EL (cell line): ENCODE measurements at regions not wholly inside any gene's neighbourhood (a gene's known extent, or its start where the extent isn't known, plus 50 kb on each side); places are given as distances from the start of the nearest gene placed in this dataset.

ENCODE experiments used
- DNase-seq: peaks from one replicate; pipeline ENCODE4 v3.0.0-alpha.2; 2016

GRCh38 chr3:182092662-182093262, 381.0 kb downstream of the SOX2 start:
- no peak for DNase-seq

DNA sequence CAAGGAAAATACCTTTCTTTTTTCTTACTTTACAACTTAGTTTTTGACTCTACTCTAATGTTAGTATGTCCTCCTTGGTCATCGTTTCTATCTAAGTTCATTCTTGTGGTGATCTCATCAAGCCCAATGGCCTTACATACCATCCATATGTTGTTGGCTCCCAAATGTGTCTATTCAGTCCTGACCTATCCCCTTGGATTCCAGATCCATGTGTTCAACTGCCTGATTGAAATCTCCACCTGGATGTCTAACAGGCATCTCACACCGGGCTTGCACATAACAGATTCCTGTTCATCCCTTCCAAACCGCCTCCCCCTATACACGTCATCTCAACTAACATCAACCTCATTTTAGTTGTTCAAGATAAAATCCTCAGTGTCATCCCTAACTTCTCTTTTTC, 382.6 kb downstream of the SOX2 start:
- DNase-seq: no peak

DNA sequence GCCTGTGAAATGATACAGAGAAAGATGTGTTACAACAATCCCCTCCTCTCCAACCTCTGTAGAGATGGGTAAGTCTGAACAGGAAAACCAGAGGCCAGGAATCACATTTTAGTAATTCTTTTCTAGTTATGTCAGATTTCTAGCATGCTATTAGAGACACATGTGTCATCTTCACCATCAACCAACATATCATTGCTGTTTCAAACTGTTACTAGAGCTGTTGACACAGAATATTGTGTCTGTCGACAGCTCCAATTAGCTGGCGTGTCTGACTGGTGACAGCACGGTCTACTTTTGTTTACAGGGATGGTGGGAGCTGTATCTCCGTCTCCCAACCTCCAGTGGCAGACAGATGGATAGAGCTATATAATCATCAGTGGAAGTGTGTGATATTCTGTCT, 393.2 kb downstream of the SOX2 start:
- no peak for DNase-seq

DNA sequence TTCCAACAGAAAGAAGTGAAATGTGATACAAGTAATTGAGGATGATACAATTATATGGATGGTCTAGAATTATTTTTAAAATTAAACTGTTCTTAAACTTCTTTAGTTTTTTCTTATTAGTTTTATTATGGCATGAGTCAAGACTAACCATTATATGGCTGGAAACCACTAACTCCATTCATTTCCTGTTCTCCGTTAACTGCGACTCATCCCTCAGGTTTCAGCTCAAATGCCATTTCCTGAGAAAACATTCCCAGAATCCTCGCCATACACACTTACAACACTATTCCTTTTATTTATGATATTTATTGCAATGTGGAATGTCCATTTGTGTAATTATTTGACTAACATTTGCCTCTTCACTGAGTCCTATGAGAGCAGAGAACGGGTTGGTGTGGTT, 394.1 kb downstream of the SOX2 start:
- DNase-seq: no peak

DNA sequence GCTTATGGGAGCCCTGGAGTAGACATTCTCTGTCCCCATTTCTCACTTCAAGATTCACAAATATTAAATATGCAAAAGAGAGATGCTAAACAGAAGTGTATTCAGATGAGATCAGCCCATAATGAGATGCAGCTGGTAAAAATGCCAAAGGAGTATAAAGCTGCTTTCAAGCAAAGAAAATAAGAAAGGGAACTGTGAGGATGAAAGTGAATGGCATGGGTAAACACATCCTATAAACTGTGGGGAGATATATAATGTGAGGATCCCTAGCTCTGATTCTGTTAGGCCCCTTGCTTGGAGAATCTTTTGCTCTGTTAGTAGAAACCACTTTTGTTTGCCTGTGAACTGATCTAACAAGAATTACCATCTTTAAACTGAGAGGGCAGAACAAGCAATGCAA, 396.6 kb downstream of the SOX2 start:
- no peak for DNase-seq

- DNase-seq: no peak
These were observed 400.2 kb downstream of the SOX2 start for GRCh38 chr3:182111967-182112366.

GRCh38 chr3:182115328-182116015, 403.7 kb downstream of the SOX2 start:
- no peak for DNase-seq

GRCh38 chr3:182116386-182116785, 404.7 kb downstream of the SOX2 start:
- no peak for DNase-seq

GRCh38 chr3:182117131-182117530, 405.4 kb downstream of the SOX2 start:
- DNase-seq: no peak

- DNase-seq: no peak
These were observed 405.9 kb downstream of the SOX2 start for GRCh38 chr3:182117583-182117982.

DNA sequence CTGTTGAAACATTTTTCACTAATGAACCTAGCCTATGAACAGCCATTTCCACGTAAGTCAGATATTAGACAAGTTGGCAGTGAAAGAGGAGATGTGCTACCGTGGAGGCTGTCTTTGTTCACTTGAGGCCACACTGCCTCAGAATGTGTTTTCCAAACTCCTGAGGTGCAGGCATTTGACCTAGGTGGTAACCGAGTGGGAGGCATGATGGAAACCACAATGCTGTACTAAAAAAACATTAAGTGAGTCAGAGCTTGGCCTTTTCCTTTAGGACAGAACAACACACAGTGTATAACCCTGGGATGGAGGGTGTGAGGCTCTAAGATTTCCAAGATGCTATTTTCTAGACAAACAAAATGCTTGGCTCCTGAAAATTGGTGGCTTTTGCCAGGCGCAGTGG, 406.3 kb downstream of the SOX2 start:
- no peak for DNase-seq

- DNase-seq: no peak
These were observed 409.7 kb downstream of the SOX2 start for GRCh38 chr3:182121401-182121800.

GRCh38 chr3:182122779-182123178, 411.1 kb downstream of the SOX2 start:
- no peak for DNase-seq

DNA sequence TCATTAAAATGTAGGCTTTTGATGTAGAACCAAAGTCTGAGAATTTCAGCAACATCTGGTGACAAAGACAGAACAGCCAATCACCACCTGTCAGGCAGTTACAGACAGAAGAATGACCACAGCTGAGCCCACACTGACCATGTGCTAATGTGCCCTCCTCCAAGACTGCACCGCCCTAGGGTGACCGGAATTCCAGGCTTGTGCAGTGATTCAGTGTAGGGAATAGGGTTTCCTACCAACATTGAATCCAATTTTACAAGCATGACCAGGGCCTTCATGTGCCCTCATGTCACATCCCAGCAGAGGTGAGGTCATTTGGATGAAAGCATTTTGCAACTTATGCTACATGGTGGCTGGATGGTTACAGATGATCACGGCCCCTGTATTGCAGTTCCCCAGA, 412.5 kb downstream of the SOX2 start:
- DNase-seq: no peak

- DNase-seq: no peak
These were observed 413.0 kb downstream of the SOX2 start for GRCh38 chr3:182124716-182125115.

DNA sequence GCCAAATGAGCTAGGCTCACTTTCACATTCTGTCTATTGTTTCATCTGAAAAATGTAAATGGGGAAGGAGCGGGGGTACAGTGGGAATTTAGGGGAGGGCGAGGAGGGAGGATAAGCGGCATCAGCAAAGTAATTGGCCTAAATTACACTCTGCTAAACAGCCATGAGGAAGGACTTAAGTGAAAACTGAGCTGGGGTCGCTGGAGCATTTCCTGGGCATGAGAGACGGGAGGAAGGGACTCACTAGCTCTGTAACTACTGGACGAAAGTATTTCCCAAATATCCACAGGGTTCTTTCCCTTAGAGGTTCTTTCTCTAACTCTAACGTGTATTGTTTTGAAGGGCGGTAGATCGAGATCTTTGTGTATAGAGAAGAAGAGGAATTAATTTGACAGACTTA, 418.0 kb downstream of the SOX2 start:
- DNase-seq: no peak

- no peak for DNase-seq
These were observed 422.0 kb downstream of the SOX2 start for GRCh38 chr3:182133752-182134151.

- DNase-seq: no peak
These were observed 423.3 kb downstream of the SOX2 start for GRCh38 chr3:182135056-182135455.

DNA sequence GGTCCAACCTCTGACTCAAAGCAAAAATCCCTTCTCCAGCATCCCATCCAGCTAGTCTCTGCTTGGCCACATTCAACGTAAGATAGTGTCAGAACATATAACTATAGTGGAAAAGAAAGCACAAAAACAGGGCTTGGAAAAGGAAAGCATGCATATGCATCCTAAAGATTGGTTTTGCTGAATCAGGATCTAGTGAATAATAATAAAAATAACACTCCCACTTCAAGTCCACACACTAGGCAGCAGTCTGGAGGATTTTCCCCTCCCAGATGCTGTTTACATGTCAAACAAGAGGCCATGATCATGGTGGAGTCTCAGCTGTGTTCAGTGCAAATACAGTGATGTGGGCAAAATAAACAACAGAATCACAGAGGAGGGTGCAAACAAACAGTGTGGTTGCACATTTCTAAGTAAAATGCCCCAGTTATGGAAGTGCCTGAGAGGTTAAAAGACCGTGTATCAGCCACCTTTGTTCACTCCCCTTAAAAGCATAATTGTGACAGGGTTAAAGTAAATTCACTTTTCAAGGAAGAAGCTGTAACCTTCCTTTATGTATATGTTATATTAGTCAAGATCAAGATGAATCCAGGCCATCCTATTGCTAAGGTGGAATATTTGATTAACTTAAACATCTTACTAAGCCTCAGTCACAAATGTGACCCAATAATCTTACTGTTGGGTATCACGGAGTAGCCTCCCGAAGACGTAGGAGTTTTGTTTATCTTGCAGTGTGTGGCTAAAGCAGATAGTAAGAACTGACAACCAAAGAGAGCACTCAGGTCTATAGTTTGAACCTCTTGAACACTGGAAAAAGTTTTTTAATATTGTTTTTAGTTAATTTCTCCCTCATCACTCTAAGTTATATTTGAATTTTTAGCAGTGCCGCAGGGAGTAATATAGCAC, 424.5 kb downstream of the SOX2 start:
- DNase-seq: no peak

DNA sequence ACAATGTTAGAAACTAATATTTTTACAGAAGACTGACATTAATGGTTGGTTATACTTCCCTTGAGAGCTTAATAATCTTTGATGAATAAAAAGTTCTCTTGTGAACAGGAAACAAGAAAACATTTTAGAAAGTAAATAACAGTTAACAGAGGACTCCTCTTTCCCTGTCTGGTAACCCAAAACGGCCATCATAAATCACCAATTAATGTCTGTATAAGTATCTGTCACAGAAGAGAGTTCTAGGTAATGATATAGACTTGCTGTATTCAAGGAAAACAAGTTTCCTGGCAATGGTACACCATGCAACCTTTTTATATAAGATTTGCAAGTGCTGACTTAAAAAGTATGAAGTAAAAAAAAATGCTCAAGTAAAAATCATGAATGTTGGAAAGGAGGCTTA, 426.7 kb downstream of the SOX2 start:
- DNase-seq: no peak

GRCh38 chr3:182139627-182140357, 428.1 kb downstream of the SOX2 start:
- DNase-seq: no peak

DNA sequence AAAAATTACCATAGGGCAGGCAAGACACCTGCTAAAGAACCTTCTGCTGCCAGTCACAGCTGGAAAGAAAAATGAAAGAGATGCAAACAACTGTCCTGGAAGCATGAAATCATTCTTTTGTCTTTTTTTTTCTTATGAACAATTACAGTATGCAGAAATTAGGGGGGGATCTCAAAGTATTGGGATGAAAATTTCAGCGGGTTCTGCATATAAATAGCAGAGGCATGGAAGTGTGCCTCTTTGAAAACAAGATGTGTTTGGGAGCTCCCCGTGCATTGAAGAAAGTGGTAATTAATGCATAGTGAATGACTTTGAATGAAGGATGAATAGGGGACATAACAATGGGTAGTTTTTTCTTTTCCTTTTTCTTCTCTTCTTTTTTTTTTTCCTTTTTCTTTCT, 431.2 kb downstream of the SOX2 start:
- DNase-seq: no peak

GRCh38 chr3:182143903-182144302, 432.2 kb downstream of the SOX2 start:
- no peak for DNase-seq
